ENCODE measurements at regions not wholly inside any gene's neighbourhood (a gene's known extent, or its start where the extent isn't known, plus 50 kb on each side); places are given as distances from the start of the nearest gene placed in this dataset.

DNA sequence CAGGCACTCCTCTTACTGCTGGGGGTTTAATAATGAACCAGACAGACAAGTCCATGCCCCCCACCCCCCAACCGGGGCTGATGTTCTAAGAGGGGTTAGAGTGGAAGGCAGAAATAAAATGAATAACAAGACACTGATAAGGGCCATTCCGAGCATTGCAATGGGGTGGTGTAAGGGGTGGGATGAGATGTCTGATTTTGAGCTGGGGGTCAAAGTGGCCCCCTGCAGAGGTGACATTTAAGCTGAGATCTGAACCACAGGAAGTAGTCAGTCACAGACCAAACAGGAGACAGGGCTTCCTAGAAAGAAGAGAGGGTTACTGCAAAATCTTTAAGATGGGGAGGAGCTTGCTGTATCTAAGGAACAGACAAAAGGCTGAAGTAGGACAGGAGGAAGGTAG lies 180.6 kb upstream of the SH3BP4 start:
- POLR2A ChIA-PET (ENCODE audit: unreplicated experiment) = no interaction called here
- intact Hi-C loops (cut with micrococcal nuclease) = no loop called here
- no peaks in the 10 kb centered on the region for H3K9me3 ChIP-seq (ENCODE audit: low read length)
- no peaks in the 10 kb centered on the region for H3K9me2 ChIP-seq (replicated peaks; ENCODE audit: low read length)
- TF ChIP-seq EZH2 (IDR thresholded peaks at IDR 0.05; ENCODE audit: low read length, unreplicated experiment) = no peak
- no peaks in the 10 kb centered on the region for H4K20me1 ChIP-seq (ENCODE audit: low read length)
- no peaks in the 10 kb centered on the region for H3F3A ChIP-seq (ENCODE audit: low read length, unreplicated experiment)
- ATAC-seq (no peak), DNase-seq (no peak)
- H2AFZ ChIP-seq (ENCODE audit: low read length) = no peak overlapping the region
- CTCF ChIA-PET = no interaction called here
- no peaks in the 10 kb centered on the region for H3K27me3 ChIP-seq (ENCODE audit: low read length)
- H3K36me3 ChIP-seq (ENCODE audit: low read depth, low read length) = no peaks in the 10 kb centered on the region
- H3K4me3 ChIP-seq (ENCODE audit: low read length) = no peak overlapping the region
- H3K4me2 ChIP-seq (ENCODE audit: low read length) = no peak overlapping the region
- H3K27ac ChIP-seq (ENCODE audit: low read length) = no peak overlapping the region
- H3K4me1 ChIP-seq (ENCODE audit: insufficient read depth, low read length) = peaks cover 20% of the 10 kb centered on the region
- no peak overlapping the region for H3K9ac ChIP-seq (ENCODE audit: low read length)
- no TSS peak for BruUV-seq (replicated peaks)
- no peaks in the 10 kb centered on the region for H3K79me2 ChIP-seq (ENCODE audit: low read length)

- intact Hi-C loops (cut with micrococcal nuclease) = no loop called here
- DNase-seq (peak; percentile 12), ATAC-seq (no peak)
- BruUV-seq (replicated peaks) = no TSS peak
- Histone ChIP-seq H3K36me3 (ENCODE audit: low read depth, low read length) (no peaks in the 10 kb centered on the region), H2AFZ (ENCODE audit: low read length) (no peak overlapping the region), H3K27ac (ENCODE audit: low read length) (no peak overlapping the region), H4K20me1 (ENCODE audit: low read length) (no peaks in the 10 kb centered on the region), H3K27me3 (ENCODE audit: low read length) (no peaks in the 10 kb centered on the region), H3K79me2 (ENCODE audit: low read length) (no peaks in the 10 kb centered on the region), H3K9me2 (replicated peaks; ENCODE audit: low read length) (no peaks in the 10 kb centered on the region), H3K4me3 (ENCODE audit: low read length) (no peak overlapping the region), H3K9me3 (ENCODE audit: low read length) (no peaks in the 10 kb centered on the region), H3K9ac (ENCODE audit: low read length) (no peak overlapping the region), H3K4me2 (ENCODE audit: low read length) (peak overlapping the region; percentile 8; the same call in 1 of the 2 replicates), H3F3A (ENCODE audit: low read length, unreplicated experiment) (no peaks in the 10 kb centered on the region), H3K4me1 (ENCODE audit: insufficient read depth, low read length) (peaks cover 20% of the 10 kb centered on the region)
- ChIA-PET CTCF (no interaction called here), POLR2A (ENCODE audit: unreplicated experiment) (no interaction called here)
- no peak for TF ChIP-seq EZH2phosphoT487 (IDR thresholded peaks at IDR 0.05; ENCODE audit: borderline replicate concordance, low read length)
- no peak for TF ChIP-seq EZH2 (IDR thresholded peaks at IDR 0.05; ENCODE audit: low read length, unreplicated experiment)
- TF ChIP-seq, protein P1, sequence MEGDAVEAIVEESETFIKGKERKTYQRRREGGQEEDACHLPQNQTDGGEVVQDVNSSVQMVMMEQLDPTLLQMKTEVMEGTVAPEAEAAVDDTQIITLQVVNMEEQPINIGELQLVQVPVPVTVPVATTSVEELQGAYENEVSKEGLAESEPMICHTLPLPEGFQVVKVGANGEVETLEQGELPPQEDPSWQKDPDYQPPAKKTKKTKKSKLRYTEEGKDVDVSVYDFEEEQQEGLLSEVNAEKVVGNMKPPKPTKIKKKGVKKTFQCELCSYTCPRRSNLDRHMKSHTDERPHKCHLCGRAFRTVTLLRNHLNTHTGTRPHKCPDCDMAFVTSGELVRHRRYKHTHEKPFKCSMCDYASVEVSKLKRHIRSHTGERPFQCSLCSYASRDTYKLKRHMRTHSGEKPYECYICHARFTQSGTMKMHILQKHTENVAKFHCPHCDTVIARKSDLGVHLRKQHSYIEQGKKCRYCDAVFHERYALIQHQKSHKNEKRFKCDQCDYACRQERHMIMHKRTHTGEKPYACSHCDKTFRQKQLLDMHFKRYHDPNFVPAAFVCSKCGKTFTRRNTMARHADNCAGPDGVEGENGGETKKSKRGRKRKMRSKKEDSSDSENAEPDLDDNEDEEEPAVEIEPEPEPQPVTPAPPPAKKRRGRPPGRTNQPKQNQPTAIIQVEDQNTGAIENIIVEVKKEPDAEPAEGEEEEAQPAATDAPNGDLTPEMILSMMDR (conservative IDR thresholded peaks at IDR 0.05; ENCODE audit: low read depth, low read length) = no peak
Measured at GRCh38 chr2:234770715-234771141, 181.1 kb upstream of the SH3BP4 start.

DNA sequence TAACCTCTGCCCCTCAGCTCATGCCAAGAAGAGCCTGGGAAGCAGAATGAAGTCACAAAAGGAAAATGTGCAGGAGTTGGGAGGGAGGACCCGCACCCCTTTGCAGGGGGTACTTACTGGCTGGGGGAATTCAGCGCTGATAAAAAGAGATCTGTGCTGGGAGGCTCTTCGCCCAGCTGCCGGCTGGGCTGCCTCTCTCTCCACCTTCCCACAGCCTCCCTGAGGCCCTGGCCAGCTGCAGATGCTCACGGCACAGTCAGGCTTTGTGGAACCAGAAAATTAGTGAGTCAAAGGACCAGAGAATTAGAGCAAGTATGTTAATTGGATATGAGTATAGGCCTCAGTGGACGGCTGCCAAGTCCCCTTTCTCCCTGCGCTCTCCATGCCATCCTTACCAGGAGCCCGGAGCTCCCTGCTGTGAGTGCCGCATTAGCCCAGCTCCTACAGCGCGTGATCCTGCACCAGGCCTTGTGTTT lies 181.7 kb upstream of the SH3BP4 start:
- intact Hi-C loops (cut with micrococcal nuclease) = no loop called here
- POLR2A ChIA-PET (ENCODE audit: unreplicated experiment) = no interaction called here

More for the DNA sequence above, 181.7 kb upstream of the SH3BP4 start:
- Histone ChIP-seq H3F3A (ENCODE audit: low read length, unreplicated experiment) (no peaks in the 10 kb centered on the region), H3K4me2 (ENCODE audit: low read length) (no peak overlapping the region), H3K9me3 (ENCODE audit: low read length) (no peaks in the 10 kb centered on the region), H3K4me3 (ENCODE audit: low read length) (no peak overlapping the region), H3K79me2 (ENCODE audit: low read length) (no peaks in the 10 kb centered on the region), H4K20me1 (ENCODE audit: low read length) (no peaks in the 10 kb centered on the region), H3K9me2 (replicated peaks; ENCODE audit: low read length) (no peaks in the 10 kb centered on the region), H3K9ac (ENCODE audit: low read length) (no peak overlapping the region), H3K36me3 (ENCODE audit: low read depth, low read length) (no peaks in the 10 kb centered on the region), H3K4me1 (ENCODE audit: insufficient read depth, low read length) (peaks cover 20% of the 10 kb centered on the region), H2AFZ (ENCODE audit: low read length) (no peak overlapping the region), H3K27ac (ENCODE audit: low read length) (no peak overlapping the region), H3K27me3 (ENCODE audit: low read length) (no peaks in the 10 kb centered on the region)
- DNase-seq (no peak), ATAC-seq (no peak)
- TF ChIP-seq, protein P1 (conservative IDR thresholded peaks at IDR 0.05; ENCODE audit: low read depth, low read length) = no peak
- TF ChIP-seq EZH2phosphoT487 (IDR thresholded peaks at IDR 0.05; ENCODE audit: borderline replicate concordance, low read length) = no peak
- no peak for TF ChIP-seq EZH2 (IDR thresholded peaks at IDR 0.05; ENCODE audit: low read length, unreplicated experiment)
- no TSS peak for BruUV-seq (replicated peaks)
- CTCF ChIA-PET = no interaction called here
